GM10266 (cell line): ENCODE measurements at regions not wholly inside any gene's neighbourhood (a gene's known extent, or its start where the extent isn't known, plus 50 kb on each side); places are given as distances from the start of the nearest gene placed in this dataset.

Experiments used
- DNase-seq: peaks from one replicate; pipeline ENCODE4 v3.0.0; 2012; ENCODE audit errors: extremely low spot score
- TF ChIP-seq, protein P1 (sequence below): IDR thresholded peaks from 2 replicates; pipeline ENCODE4 v1.5.1; 2012; ENCODE audit warnings: mild to moderate bottlenecking, low read depth; ENCODE audit not compliant: control insufficient read depth, insufficient read depth; ENCODE audit errors: missing control alignments

DNA sequence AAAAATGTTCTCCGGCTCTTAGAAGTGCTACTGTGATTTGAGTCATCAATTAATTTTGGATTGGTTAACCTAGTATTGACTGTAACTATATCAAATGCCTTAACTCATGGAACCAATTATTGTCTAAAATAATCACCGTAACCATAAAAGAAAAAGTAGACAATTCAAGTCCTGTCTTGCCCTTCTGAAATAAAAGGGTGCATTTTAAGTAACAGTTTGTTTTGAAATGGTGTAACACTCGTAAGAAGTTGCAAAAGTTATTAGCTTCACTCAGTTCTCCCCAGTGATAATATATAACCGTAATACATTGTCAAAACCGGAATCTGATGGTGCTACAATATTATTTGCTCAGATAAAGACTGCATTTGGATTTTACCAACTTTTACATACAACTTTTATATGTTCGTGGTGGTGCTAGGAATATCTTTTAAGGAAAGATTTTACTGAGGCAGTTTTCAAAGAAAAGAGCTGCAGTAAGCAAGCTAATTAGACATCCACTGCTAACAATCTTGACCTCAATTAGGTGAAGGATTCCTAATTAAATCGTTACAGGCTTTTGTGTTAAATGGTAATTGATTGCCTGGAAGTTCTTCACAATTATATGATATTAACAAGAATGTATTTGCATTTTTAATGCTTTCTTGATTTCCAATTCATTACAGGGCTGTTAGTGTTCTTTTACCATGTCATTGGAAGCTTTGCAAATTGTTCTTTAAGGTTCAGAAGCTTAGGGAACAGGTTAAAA is 413.1 kb upstream of the MON1B start:
- no peak for DNase-seq
- TF ChIP-seq, protein P1, sequence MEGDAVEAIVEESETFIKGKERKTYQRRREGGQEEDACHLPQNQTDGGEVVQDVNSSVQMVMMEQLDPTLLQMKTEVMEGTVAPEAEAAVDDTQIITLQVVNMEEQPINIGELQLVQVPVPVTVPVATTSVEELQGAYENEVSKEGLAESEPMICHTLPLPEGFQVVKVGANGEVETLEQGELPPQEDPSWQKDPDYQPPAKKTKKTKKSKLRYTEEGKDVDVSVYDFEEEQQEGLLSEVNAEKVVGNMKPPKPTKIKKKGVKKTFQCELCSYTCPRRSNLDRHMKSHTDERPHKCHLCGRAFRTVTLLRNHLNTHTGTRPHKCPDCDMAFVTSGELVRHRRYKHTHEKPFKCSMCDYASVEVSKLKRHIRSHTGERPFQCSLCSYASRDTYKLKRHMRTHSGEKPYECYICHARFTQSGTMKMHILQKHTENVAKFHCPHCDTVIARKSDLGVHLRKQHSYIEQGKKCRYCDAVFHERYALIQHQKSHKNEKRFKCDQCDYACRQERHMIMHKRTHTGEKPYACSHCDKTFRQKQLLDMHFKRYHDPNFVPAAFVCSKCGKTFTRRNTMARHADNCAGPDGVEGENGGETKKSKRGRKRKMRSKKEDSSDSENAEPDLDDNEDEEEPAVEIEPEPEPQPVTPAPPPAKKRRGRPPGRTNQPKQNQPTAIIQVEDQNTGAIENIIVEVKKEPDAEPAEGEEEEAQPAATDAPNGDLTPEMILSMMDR: no peak

DNA sequence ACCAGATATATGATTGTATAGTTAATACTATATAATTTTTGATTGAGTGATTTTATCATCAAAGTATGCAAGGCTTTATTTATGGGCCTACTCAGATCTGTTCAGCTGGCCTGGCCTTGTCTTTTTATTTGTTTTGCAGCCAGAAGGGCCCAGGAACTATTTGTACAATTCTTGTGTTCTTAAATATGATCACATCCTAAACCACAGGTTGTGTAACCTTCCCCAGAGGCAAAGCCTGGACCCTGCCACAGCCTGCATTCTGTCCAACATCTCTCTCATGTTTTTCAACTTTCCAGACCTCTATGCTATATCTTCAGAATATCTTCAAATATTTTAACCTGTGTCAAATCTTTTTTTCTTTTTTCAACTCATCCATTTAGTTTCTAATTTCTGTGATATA is 410.4 kb upstream of the MON1B start:
- TF ChIP-seq, protein P1: no peak
- DNase-seq: no peak

DNA sequence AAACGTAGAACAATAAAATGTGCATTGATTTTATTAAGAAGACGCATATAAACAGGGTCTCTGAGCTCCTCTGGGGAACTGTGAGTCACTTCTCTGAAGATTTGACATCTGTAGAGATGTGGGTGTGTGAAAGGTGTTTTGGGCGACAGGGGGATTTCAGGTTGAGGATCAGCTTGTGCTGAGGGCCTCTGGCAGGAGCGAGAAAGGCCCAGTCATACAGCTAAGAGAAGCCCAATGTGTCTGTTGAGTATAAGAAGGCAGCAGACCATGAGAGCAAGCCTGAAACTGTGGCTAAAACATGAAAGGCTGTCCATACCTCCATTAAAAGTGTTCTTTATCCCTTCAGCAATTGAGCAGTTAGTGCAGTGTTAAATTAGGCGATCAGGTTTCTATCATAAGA is 406.5 kb upstream of the MON1B start:
- TF ChIP-seq, protein P1: no peak
- no peak for DNase-seq

DNA sequence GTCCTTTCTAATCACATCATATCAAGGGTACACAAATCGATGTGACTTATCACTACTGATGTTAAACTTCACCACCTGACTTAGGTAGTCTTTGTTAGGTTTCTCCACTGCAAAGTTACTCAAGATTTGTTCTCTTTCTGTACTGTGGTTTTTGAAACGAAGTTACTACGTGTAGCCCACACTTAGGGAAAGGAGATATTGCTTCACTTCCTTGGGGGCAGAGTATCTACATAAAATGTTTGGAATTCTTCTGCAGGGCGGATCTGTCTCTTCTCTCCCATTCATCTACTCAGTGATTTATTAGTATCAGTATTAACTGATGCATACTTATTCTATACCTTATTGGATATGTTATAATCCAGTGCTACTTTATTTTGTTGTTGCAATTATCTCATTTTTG is 403.6 kb upstream of the MON1B start:
- TF ChIP-seq, protein P1: no peak
- no peak for DNase-seq

DNA sequence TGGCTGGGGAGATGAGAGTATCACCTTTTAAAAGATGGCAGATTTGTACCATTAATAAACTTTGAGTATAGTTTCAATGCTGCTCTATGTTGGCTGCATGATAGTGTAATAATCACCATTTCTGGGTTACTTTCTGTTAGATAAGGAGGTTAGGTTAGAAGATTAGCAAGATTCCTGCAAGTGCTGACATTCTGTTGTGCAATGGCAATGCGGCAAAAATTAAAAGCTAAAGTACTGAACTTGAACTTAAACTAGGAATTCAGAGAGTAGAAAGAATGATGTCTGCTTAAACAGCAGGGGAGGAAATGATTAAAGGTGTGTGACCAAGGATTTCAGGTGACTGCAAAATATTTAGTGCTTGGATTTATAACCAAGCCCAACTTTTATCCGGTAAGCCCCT is 399.8 kb upstream of the MON1B start:
- DNase-seq: no peak
- TF ChIP-seq, protein P1: no peak

DNA sequence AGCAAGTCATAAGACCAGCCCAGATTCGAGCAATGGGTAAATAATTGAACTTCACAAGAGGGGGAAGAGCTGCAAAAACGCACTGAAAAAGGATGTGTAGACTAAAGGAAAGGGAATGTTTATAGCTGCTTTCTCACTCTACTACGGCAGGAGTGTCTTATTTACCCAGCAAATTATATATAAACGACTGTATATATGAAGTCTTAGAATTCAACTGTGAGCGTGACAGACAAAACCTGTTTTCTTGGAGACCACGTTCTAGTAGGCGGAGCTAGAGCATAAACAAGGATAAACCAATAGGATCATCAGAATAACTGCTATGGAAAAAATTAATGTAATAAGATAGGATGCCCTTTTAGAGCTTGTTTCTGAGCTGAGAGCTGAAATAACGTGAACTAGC is 394.6 kb upstream of the MON1B start:
- DNase-seq: no peak

DNA sequence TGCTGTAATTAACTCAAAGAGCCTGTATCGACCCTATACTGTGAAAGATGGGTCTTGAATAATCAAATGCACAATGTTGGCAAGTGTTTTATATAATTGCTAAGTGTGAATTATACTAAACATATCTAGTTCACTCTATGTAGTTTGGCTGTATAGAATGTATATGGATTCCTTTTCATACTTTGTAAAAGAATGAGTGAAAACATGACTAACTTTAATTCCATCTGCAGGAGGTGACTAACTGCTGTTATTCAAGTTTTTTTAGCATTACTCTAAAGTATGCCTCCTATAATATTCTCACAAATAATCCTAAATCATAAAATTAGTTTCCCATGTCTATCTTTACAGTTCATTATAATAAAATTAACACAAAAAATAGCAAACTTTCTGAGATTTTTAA is 394.0 kb upstream of the MON1B start:
- TF ChIP-seq, protein P1: no peak
- no peak for DNase-seq

More for the DNA sequence above, 394.6 kb upstream of the MON1B start:
- TF ChIP-seq, protein P1: no peak
